Sigmoid colon (tissue), 4 donors: ENCODE measurements at regions not wholly inside any gene's neighbourhood (a gene's known extent, or its start where the extent isn't known, plus 50 kb on each side); places are given as distances from the start of the nearest gene placed in this dataset.

Experiments
- CTCF ChIP-seq, 4 experiments: fragments of 450-650 bp in 3 of 4; fragments of 200-600 bp in 1 of 4; IDR thresholded peaks; one replicate each; pipeline ENCODE4 v1.5.1; 2016 to 2019; ENCODE audit warnings: antibody characterized with exemption in 4 of 4, mild to moderate bottlenecking in 3 of 4, moderate library complexity in 2 of 4
- EP300 ChIP-seq, 4 donors: sonication (generic); formaldehyde crosslinking; IDR thresholded peaks; one replicate each; pipeline ENCODE4 v1.6.1; 2017; ENCODE audit warnings: antibody characterized with exemption in 4 of 4
- POLR2A ChIP-seq, 2 donors: fragments of 450-650 bp; IDR thresholded peaks; one replicate each; pipeline ENCODE4 v1.6.1; 2016; ENCODE audit warnings: antibody characterized with exemption in 2 of 2, mild to moderate bottlenecking in 2 of 2, moderate library complexity in 2 of 2

DNA sequence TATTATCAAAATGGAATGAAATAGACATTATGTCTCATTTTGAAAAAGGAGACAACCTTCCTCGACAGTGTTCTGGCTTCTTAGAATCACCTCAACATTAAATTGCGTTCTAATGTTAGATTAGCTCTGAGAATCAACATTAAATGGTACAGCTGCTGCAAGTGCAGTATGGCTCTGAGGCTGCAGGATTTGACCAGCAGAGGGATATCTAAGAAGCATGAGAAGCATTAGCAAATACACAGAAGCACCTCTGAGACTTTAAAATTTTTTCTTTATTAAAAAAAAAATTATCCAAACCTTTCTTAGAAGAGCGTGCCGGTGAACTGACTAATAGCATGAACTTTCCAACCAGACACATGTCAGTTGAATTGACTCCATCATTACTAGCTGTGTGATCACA is 253.4 kb upstream of the LRIG3 start:
- no peak for TF ChIP-seq CTCF (IDR thresholded peaks at IDR 0.05)
- no peak for TF ChIP-seq EP300 (IDR thresholded peaks at IDR 0.05)
- no peak for TF ChIP-seq POLR2A (IDR thresholded peaks at IDR 0.05)
